Ishikawa (cell line): ENCODE measurements at regions not wholly inside any gene's neighbourhood (a gene's known extent, or its start where the extent isn't known, plus 50 kb on each side); places are given as distances from the start of the nearest gene placed in this dataset.

Source experiments
- CEBPB ChIP-seq: IDR thresholded peaks from 2 replicates; pipeline ENCODE4 v1.6.1; 2012
- CREB1 ChIP-seq: IDR thresholded peaks from 2 replicates; pipeline ENCODE4 v1.6.1; 2012; ENCODE audit warnings: low read depth
- EGR1 ChIP-seq: IDR thresholded peaks from 2 replicates; pipeline ENCODE4 v1.6.1; 2012
- EP300 ChIP-seq: IDR thresholded peaks from 2 replicates; pipeline ENCODE4 v1.6.1; 2012; ENCODE audit warnings: borderline replicate concordance
- FOXM1 ChIP-seq: IDR thresholded peaks from 2 replicates; pipeline ENCODE4 v1.6.1; 2012; ENCODE audit warnings: low read depth, borderline replicate concordance
- MAX ChIP-seq: IDR thresholded peaks from 2 replicates; pipeline ENCODE4 v1.6.1; 2012
- NFIC ChIP-seq: IDR thresholded peaks from 2 replicates; pipeline ENCODE4 v1.6.1; 2012
- RAD21 ChIP-seq: IDR thresholded peaks from 2 replicates; pipeline ENCODE4 v1.6.1; 2012; ENCODE audit warnings: low read depth
- REST ChIP-seq: IDR thresholded peaks from 2 replicates; pipeline ENCODE4 v1.6.1; 2012; ENCODE audit warnings: low read depth, mild to moderate bottlenecking
- TAF1 ChIP-seq: IDR thresholded peaks from 2 replicates; pipeline ENCODE4 v1.6.1; 2012; ENCODE audit warnings: low read depth, mild to moderate bottlenecking
- TCF12 ChIP-seq: IDR thresholded peaks from 2 replicates; pipeline ENCODE4 v1.6.1; 2012; ENCODE audit warnings: low read depth
- TEAD4 ChIP-seq: IDR thresholded peaks from 2 replicates; pipeline ENCODE4 v1.6.1; 2012
- USF1 ChIP-seq: IDR thresholded peaks from 2 replicates; pipeline ENCODE4 v1.6.1; 2012
- YY1 ChIP-seq: IDR thresholded peaks from 2 replicates; pipeline ENCODE4 v1.6.1; 2012; ENCODE audit warnings: low read depth
- ZBTB7A ChIP-seq: IDR thresholded peaks from 2 replicates; pipeline ENCODE4 v1.6.1; 2012; ENCODE audit warnings: low read depth

- TF ChIP-seq EGR1 = no peak
- no peak for TF ChIP-seq FOXM1
- no peak for TF ChIP-seq YY1
- no peak for TF ChIP-seq CREB1
- TF ChIP-seq RAD21 = no peak
- TF ChIP-seq TEAD4 = no peak
- TF ChIP-seq TCF12 = no peak
- no peak for TF ChIP-seq REST
- TF ChIP-seq EP300 = no peak
- no peak for TF ChIP-seq ZBTB7A
- TF ChIP-seq USF1 = no peak
Measured at GRCh38 chr5:43785198-43785597, 182.2 kb downstream of the NNT start.

- no peak for TF ChIP-seq TCF12
- no peak for TF ChIP-seq EGR1
Measured at GRCh38 chr5:43780586-43780985, 177.6 kb downstream of the NNT start.

GRCh38 chr5:43774881-43775399 is 172.0 kb downstream of the NNT start:
- TF ChIP-seq RAD21 (no peak), REST (no peak), MAX (no peak), USF1 (no peak), TAF1 (no peak), NFIC (no peak), EP300 (no peak), ZBTB7A (no peak), TCF12 (no peak), EGR1 (no peak), YY1 (no peak), CREB1 (no peak), FOXM1 (no peak), CEBPB (no peak), TEAD4 (no peak)

GRCh38 chr5:43773478-43773844 is 170.5 kb downstream of the NNT start:
- TF ChIP-seq FOXM1 (no peak), EGR1 (no peak), NFIC (no peak), RAD21 (no peak), MAX (no peak), CEBPB (peak; percentile 63; the same call in 1 of the 2 replicates), TCF12 (no peak), REST (no peak)

GRCh38 chr5:43772764-43773477 is 169.9 kb downstream of the NNT start:
- TF ChIP-seq EGR1 (no peak), NFIC (peak; percentile 22; the same call in 1 of the 2 replicates), REST (no peak), YY1 (no peak), MAX (no peak)
